B cell (primary cell): ENCODE measurements at regions not wholly inside any gene's neighbourhood (a gene's known extent, or its start where the extent isn't known, plus 50 kb on each side); places are given as distances from the start of the nearest gene placed in this dataset.

Source experiments
- ATAC-seq: fragments of 200-7000 bp; cut with Tn5 transposase; one replicate; pipeline ENCODE4 v1.10.0; 2021; ENCODE audit warnings: low read depth, mild to moderate bottlenecking, moderate number of reproducible peaks, moderate library complexity
- CTCF ChIA-PET: fragments of 350-600 bp; sonication (Branson Sonifier 250); formaldehyde crosslinking; loops from one replicate; lab custom pipeline; 2021; ENCODE audit warnings: antibody characterized with exemption, inconsistent platforms; lab: Charles Lee
- POLR2A ChIA-PET: fragments of 350-600 bp; sonication (Branson Sonifier 250); formaldehyde crosslinking; loops from one replicate; lab custom pipeline; 2021; ENCODE audit warnings: antibody characterized with exemption; lab: Charles Lee
- DNase-seq: peaks from one replicate; pipeline ENCODE4 v3.0.0; 2013
- H2AFZ ChIP-seq: 2 replicates; pipeline ENCODE4 v1.6.1; 2012; ENCODE audit warnings: mild to moderate bottlenecking, low read depth, low read length; ENCODE audit not compliant: insufficient read depth, poor library complexity, severe bottlenecking
- H3K27ac ChIP-seq, 2 donors: 1 replicate in 1 of 2; 2 replicates in 1 of 2; pipeline ENCODE4 v1.5.1; 2012 to 2013; ENCODE audit warnings: low read length in 2 of 2, mild to moderate bottlenecking in 2 of 2, moderate library complexity in 1 of 2
- H3K27me3 ChIP-seq, 4 experiments: fragments of 200-600 bp in 1 of 4; sonication (generic) in 1 of 4; replicated peaks in 1 of 4; 1 replicate in 2 of 4; 2 replicates in 2 of 4; pipeline versions ENCODE4 v1.6.1 to v1.7.0; 2013 to 2016; ENCODE audit warnings: low read length in 3 of 4, mild to moderate bottlenecking in 2 of 4, mixed read lengths in 1 of 4, moderate library complexity in 1 of 4; ENCODE audit not compliant: insufficient read depth in 4 of 4, control insufficient read depth in 3 of 4; ENCODE audit errors: control extremely low read depth in 1 of 4
- H3K36me3 ChIP-seq, 2 experiments: replicated peaks in 1 of 2; 1 replicate in 1 of 2; 2 replicates in 1 of 2; pipeline versions ENCODE4 v1.6.1 to v1.7.1; 2013; ENCODE audit warnings: low read length in 1 of 2; ENCODE audit not compliant: insufficient read depth in 2 of 2, control insufficient read depth in 1 of 2; ENCODE audit errors: control extremely low read depth in 1 of 2, extremely low read depth in 1 of 2
- H3K4me1 ChIP-seq, 2 donors: fragments of 200-600 bp in 1 of 2; sonication (generic) in 1 of 2; 1 replicate in 1 of 2; 2 replicates in 1 of 2; pipeline versions ENCODE4 v1.5.1 to v1.6.1; 2013 to 2017; ENCODE audit warnings: low read length in 2 of 2; ENCODE audit not compliant: control insufficient read depth in 2 of 2, insufficient read depth in 2 of 2
- H3K4me2 ChIP-seq: replicated peaks from 2 replicates; pipeline ENCODE3; 2012; ENCODE audit warnings: mild to moderate bottlenecking, low read depth, low read length; ENCODE audit not compliant: poor library complexity, severe bottlenecking
- H3K4me3 ChIP-seq, 5 experiments: fragments of 200-600 bp in 1 of 5; sonication (generic) in 1 of 5; 1 replicate in 3 of 5; 2 replicates in 2 of 5; pipeline versions ENCODE4 v1.5.1 to v1.7.0; 2011 to 2016; ENCODE audit warnings: low read length in 4 of 5, mild to moderate bottlenecking in 4 of 5, low read depth in 2 of 5, control low read depth in 1 of 5, moderate library complexity in 1 of 5; ENCODE audit not compliant: insufficient read depth in 1 of 5; ENCODE audit errors: control extremely low read depth in 1 of 5, extremely low read depth in 1 of 5
- H3K79me2 ChIP-seq: fragments of 200-600 bp; sonication (generic); one replicate; pipeline ENCODE4 v1.6.0; 2016; ENCODE audit warnings: low read length; ENCODE audit not compliant: control insufficient read depth, insufficient read depth
- H3K9ac ChIP-seq: fragments of 200-600 bp; sonication (generic); 2 replicates; pipeline ENCODE4 v1.6.1; 2017; ENCODE audit warnings: mild to moderate bottlenecking, low read length, moderate library complexity
- H3K9me3 ChIP-seq, 3 donors: one replicate each; pipeline versions ENCODE4 v1.6.1 to v1.7.1; 2013; ENCODE audit warnings: low read length in 2 of 3; ENCODE audit not compliant: control insufficient read depth in 2 of 3, insufficient read depth in 1 of 3; ENCODE audit errors: control extremely low read depth in 1 of 3
- H4K20me1 ChIP-seq: 2 replicates; pipeline ENCODE4 v1.6.0; 2012; ENCODE audit warnings: mild to moderate bottlenecking, low read length; ENCODE audit not compliant: insufficient read depth, control insufficient read depth, poor library complexity, severe bottlenecking
- H3K27ac Mint-ChIP-seq: one replicate; pipeline ENCODE4 v1.8.0; 2021; ENCODE audit warnings: mixed read lengths
- H3K27me3 Mint-ChIP-seq: one replicate; pipeline ENCODE4 v1.8.0; 2021; ENCODE audit warnings: mixed read lengths
- H3K4me1 Mint-ChIP-seq: one replicate; pipeline ENCODE4 v1.8.0; 2021; ENCODE audit warnings: mixed read lengths
- H3K4me3 Mint-ChIP-seq: one replicate; pipeline ENCODE4 v1.8.0; 2021; ENCODE audit warnings: mixed read lengths
- H3K9me3 Mint-ChIP-seq: one replicate; pipeline ENCODE4 v1.8.0; 2022; ENCODE audit warnings: mixed read lengths; ENCODE audit not compliant: insufficient read depth
- CTCF ChIP-seq: fragments of 200-600 bp; IDR thresholded peaks from one replicate; pipeline ENCODE4 v1.8.0; 2022; ENCODE audit warnings: antibody characterized with exemption, mild to moderate bottlenecking
- EZH2 ChIP-seq: IDR thresholded peaks from 2 replicates; pipeline ENCODE4 v1.6.1; 2012; ENCODE audit warnings: borderline replicate concordance, low read depth, mild to moderate bottlenecking, moderate library complexity, low read length; ENCODE audit not compliant: insufficient read depth, poor library complexity, severe bottlenecking
- WGBS: methylation state at CpG from one replicate; pipeline ENCODE4 v1.1.5; 2013; ENCODE audit warnings: missing lambda C conversion rate; ENCODE audit not compliant: insufficient coverage; 5-methylcytosine and 5-hydroxymethylcytosine counted together
- intact Hi-C: fragments of 100-400 bp; cut with micrococcal nuclease; formaldehyde crosslinking; loops from one replicate; pipeline ENCODE4 v1.10.0; 2022

GRCh38 chr1:219432191-219432606, 180.7 kb downstream of the ZC3H11B start:
- Histone ChIP-seq H3K9ac (no peak overlapping the region), H3K4me3 (no peak overlapping the region), H3K27ac (no peak overlapping the region), H3K79me2 (no peaks in the 10 kb centered on the region), H3K4me2 (no peak overlapping the region), H3K27me3 (no peaks in the 10 kb centered on the region), H3K36me3 (no peaks in the 10 kb centered on the region), H4K20me1 (no peaks in the 10 kb centered on the region), H3K9me3 (no peaks in the 10 kb centered on the region), H3K4me1 (no peaks in the 10 kb centered on the region), H2AFZ (no peak overlapping the region)
- no CpG with 5 or more reads among the region's 3 CpGs for WGBS
- intact Hi-C loops = no loop called here
- no peaks in the 10 kb centered on the region for H3K4me1 Mint-ChIP-seq
- no peak overlapping the region for H3K4me3 Mint-ChIP-seq
- POLR2A ChIA-PET = no interaction called here
- CTCF ChIA-PET = no interaction called here
- H3K9me3 Mint-ChIP-seq = no peaks in the 10 kb centered on the region
- TF ChIP-seq CTCF (no peak), EZH2 (no peak)
- no peak for ATAC-seq
- no peak for DNase-seq
- no peaks in the 10 kb centered on the region for H3K27me3 Mint-ChIP-seq
- H3K27ac Mint-ChIP-seq = no peak overlapping the region

- ATAC-seq (no peak), DNase-seq (no peak)
- H3K27ac Mint-ChIP-seq = no peak overlapping the region
- POLR2A ChIA-PET = no interaction called here
- no peak overlapping the region for H2AFZ ChIP-seq
- H3K4me1 Mint-ChIP-seq = no peaks in the 10 kb centered on the region
- H3K4me3 Mint-ChIP-seq = no peak overlapping the region
- no peaks in the 10 kb centered on the region for H3K27me3 Mint-ChIP-seq
- no peak overlapping the region for H3K9ac ChIP-seq
- no peaks in the 10 kb centered on the region for H3K4me1 ChIP-seq
- intact Hi-C loops = no loop called here
- WGBS = no CpG with 5 or more reads among the region's 1 CpG
- no peaks in the 10 kb centered on the region for H4K20me1 ChIP-seq
- H3K79me2 ChIP-seq = no peaks in the 10 kb centered on the region
- no peak overlapping the region for H3K27ac ChIP-seq
- H3K4me3 ChIP-seq = no peak overlapping the region
- CTCF ChIA-PET = no interaction called here
- TF ChIP-seq CTCF = no peak
- no peaks in the 10 kb centered on the region for H3K9me3 Mint-ChIP-seq
- H3K36me3 ChIP-seq = no peaks in the 10 kb centered on the region
- H3K9me3 ChIP-seq = no peaks in the 10 kb centered on the region
- no peaks in the 10 kb centered on the region for H3K27me3 ChIP-seq
- no peak overlapping the region for H3K4me2 ChIP-seq
Measured at GRCh38 chr1:219430419-219430818, 182.5 kb downstream of the ZC3H11B start.
